Gastrocnemius medialis (tissue), 4 donors: ENCODE measurements at regions not wholly inside any gene's neighbourhood (a gene's known extent, or its start where the extent isn't known, plus 50 kb on each side); places are given as distances from the start of the nearest gene placed in this dataset.

Experiments used
- ATAC-seq, 2 donors: fragments of 150-250 bp; one replicate each; pipeline ENCODE4 v1.9.1; 2016
- DNase-seq, 2 donors: peaks; one replicate each; pipeline ENCODE4 v3.0.0-alpha.2; 2019
- H3K27ac ChIP-seq, 4 donors: fragments of 200-600 bp; sonication (generic); 1 replicate in 1 of 4; 2 replicates in 3 of 4; pipeline ENCODE4 v1.5.1; 2016 to 2018; ENCODE audit warnings: mild to moderate bottlenecking in 2 of 4, moderate library complexity in 1 of 4
- H3K27me3 ChIP-seq, 3 donors: fragments of 200-600 bp; sonication (generic) in 2 of 3; 1 replicate in 1 of 3; 2 replicates in 2 of 3; pipeline versions ENCODE4 v1.5.1 to v1.6.0; 2016 to 2019; ENCODE audit warnings: mild to moderate bottlenecking in 1 of 3, moderate library complexity in 1 of 3
- H3K36me3 ChIP-seq, 2 donors: fragments of 200-600 bp; sonication (generic) in 1 of 2; one replicate each; pipeline ENCODE4 v1.5.1; 2017 to 2018
- H3K4me1 ChIP-seq, 2 donors: fragments of 200-600 bp; sonication (generic) in 1 of 2; one replicate each; pipeline ENCODE4 v1.5.1; 2016 to 2017; ENCODE audit warnings: mild to moderate bottlenecking in 2 of 2
- H3K4me3 ChIP-seq, 4 donors: fragments of 200-600 bp; sonication (generic) in 3 of 4; 1 replicate in 1 of 4; 2 replicates in 3 of 4; pipeline ENCODE4 v1.5.1; 2016 to 2019; ENCODE audit warnings: mild to moderate bottlenecking in 2 of 4
- H3K9me3 ChIP-seq, 3 donors: fragments of 200-600 bp; sonication (generic) in 2 of 3; 1 replicate in 1 of 3; 2 replicates in 2 of 3; pipeline ENCODE4 v1.5.1; 2016 to 2019
- CTCF ChIP-seq, 5 experiments: fragments of 450-650 bp in 3 of 5; fragments of 200-600 bp in 2 of 5; sonication (generic) in 2 of 5; IDR thresholded peaks in 4 of 5; conservative IDR thresholded peaks in 1 of 5; 1 replicate in 4 of 5; 2 replicates in 1 of 5; pipeline ENCODE4 v1.5.1; 2016 to 2019; ENCODE audit warnings: antibody characterized with exemption in 5 of 5, mild to moderate bottlenecking in 3 of 5, moderate library complexity in 3 of 5
- POLR2A ChIP-seq, 2 donors: fragments of 450-650 bp; IDR thresholded peaks; one replicate each; pipeline ENCODE4 v1.6.1; 2017; ENCODE audit warnings: antibody characterized with exemption in 2 of 2, mild to moderate bottlenecking in 2 of 2, moderate library complexity in 2 of 2
- in situ Hi-C, 4 donors: fragments of 200-750 bp; cut with MboI; loops; one replicate each; pipeline versions ENCODE4 v1.15.0 to v1.8.0; 2017; ENCODE audit warnings: low sequenced_read_pairs in 4 of 4
- intact Hi-C: fragments of 100-400 bp; cut with DNase I; formaldehyde crosslinking; loops from one replicate; pipeline ENCODE4 v1.15.1; 2023; ENCODE audit warnings: low total_unique reads

- ATAC-seq, result no peak
Measured at GRCh38 chr17:13107676-13108235, 89.9 kb upstream of the ELAC2 start.

DNA sequence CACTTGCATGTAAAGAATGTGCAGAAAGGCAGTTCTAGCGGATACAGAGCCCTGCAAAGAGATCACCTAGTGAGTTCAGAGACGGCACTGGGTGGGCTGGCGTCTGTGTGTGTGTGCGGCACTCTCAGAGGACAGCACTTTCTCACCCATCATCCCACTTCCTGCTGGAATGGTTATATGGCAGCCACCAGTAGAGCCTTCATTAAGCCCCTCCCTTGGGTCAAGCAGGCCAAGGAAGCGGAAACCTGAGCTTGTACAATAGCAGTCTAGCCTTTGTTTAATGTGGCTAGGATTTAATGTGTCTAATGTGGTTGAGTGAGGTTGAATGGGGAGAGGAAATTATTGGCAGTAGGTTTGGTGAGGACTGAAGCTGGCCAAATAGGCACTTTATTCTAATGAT lies 88.3 kb upstream of the ELAC2 start:
- H3K9me3 ChIP-seq, result no peaks in the 10 kb centered on the region
- TF ChIP-seq POLR2A (IDR thresholded peaks at IDR 0.05) (no peak), CTCF (IDR thresholded peaks at IDR 0.05 in 4 of 5, conservative IDR thresholded peaks at IDR 0.05 in 1 of 5) (no peak)

More at GRCh38 chr17:13107676-13108235, 89.9 kb upstream of the ELAC2 start:
- Histone ChIP-seq H3K9me3 (no peaks in the 10 kb centered on the region), H3K27ac (no peak overlapping the region), H3K4me1 (no peaks in the 10 kb centered on the region), H3K36me3 (no peaks in the 10 kb centered on the region), H3K27me3 (no peaks in the 10 kb centered on the region), H3K4me3 (no peak overlapping the region)
- in situ Hi-C loops (no loop called here), intact Hi-C loops (no loop called here)
- DNase-seq, result no peak
- no peak for TF ChIP-seq POLR2A (IDR thresholded peaks at IDR 0.05)
- TF ChIP-seq CTCF (IDR thresholded peaks at IDR 0.05 in 4 of 5, conservative IDR thresholded peaks at IDR 0.05 in 1 of 5), result no peak

DNA sequence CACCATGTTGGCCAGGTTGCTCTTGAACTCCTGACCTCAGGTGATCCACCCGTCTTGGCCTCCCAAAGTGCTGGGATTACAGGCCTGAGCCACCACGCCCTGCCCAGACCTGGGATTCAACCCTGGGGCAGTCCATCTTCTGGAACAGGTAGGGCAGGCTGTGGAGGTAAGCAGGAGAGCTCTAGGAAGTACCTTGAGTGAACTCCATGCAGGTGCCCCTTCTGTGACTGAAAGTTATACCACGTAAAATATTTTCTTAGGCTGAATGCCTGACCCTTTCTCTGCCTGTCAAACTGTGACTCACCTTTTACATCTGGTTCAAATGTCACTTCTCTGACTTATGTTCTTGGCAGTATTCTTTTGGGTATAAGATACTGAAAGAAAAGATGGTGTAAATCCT lies 86.7 kb upstream of the ELAC2 start:
- Histone ChIP-seq H3K36me3 (no peaks in the 10 kb centered on the region), H3K4me3 (no peak overlapping the region), H3K27ac (no peak overlapping the region), H3K9me3 (no peaks in the 10 kb centered on the region), H3K4me1 (no peaks in the 10 kb centered on the region), H3K27me3 (no peaks in the 10 kb centered on the region)
- intact Hi-C loops (no loop called here), in situ Hi-C loops (no loop called here)
- TF ChIP-seq POLR2A (IDR thresholded peaks at IDR 0.05), result no peak
- TF ChIP-seq CTCF (IDR thresholded peaks at IDR 0.05 in 4 of 5, conservative IDR thresholded peaks at IDR 0.05 in 1 of 5), result no peak
- ATAC-seq, result no peak
- DNase-seq, result no peak

More for the DNA sequence above, 88.3 kb upstream of the ELAC2 start:
- intact Hi-C loops (no loop called here), in situ Hi-C loops (no loop called here)
- Histone ChIP-seq H3K4me1 (no peaks in the 10 kb centered on the region), H3K36me3 (no peaks in the 10 kb centered on the region), H3K27ac (no peak overlapping the region), H3K4me3 (no peak overlapping the region), H3K27me3 (no peaks in the 10 kb centered on the region)
- ATAC-seq (no peak), DNase-seq (no peak)

- Histone ChIP-seq H3K27me3 (no peaks in the 10 kb centered on the region), H3K36me3 (no peaks in the 10 kb centered on the region), H3K4me3 (no peak overlapping the region), H3K27ac (no peak overlapping the region), H3K4me1 (no peaks in the 10 kb centered on the region), H3K9me3 (no peaks in the 10 kb centered on the region)
- no peak for ATAC-seq
- TF ChIP-seq CTCF (IDR thresholded peaks at IDR 0.05 in 4 of 5, conservative IDR thresholded peaks at IDR 0.05 in 1 of 5) (no peak), POLR2A (IDR thresholded peaks at IDR 0.05) (no peak)
- intact Hi-C loops (no loop called here), in situ Hi-C loops (no loop called here)
- DNase-seq, result no peak
Measured at GRCh38 chr17:13102477-13102876, 84.7 kb upstream of the ELAC2 start.

DNA sequence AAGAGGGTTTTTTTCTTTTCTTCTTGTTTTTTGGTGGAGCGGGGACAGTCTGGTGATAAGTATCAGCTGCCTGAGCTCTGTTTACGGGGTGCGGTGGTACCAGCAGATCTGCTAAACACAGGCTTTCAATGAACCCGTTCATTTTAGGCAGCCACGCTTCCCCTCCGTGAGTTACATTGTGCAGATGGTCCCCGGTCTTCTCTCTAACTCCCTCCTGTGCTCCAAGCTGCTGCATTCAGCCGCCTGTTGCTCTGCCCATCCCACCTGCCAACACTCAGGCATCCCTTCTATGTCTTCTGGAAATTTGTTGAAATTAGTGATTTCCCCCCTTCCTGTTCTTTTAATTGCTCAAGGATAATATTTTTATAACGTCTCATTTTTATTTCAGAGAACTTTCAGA lies 82.1 kb upstream of the ELAC2 start:
- Histone ChIP-seq H3K4me3 (no peak overlapping the region), H3K27me3 (no peaks in the 10 kb centered on the region), H3K27ac (no peak overlapping the region), H3K36me3 (no peaks in the 10 kb centered on the region), H3K4me1 (no peaks in the 10 kb centered on the region), H3K9me3 (no peaks in the 10 kb centered on the region)
- intact Hi-C loops, result no loop called here
- in situ Hi-C loops, result no loop called here
- no peak for TF ChIP-seq CTCF (IDR thresholded peaks at IDR 0.05 in 4 of 5, conservative IDR thresholded peaks at IDR 0.05 in 1 of 5)
- TF ChIP-seq POLR2A (IDR thresholded peaks at IDR 0.05), result no peak
- no peak for DNase-seq
- ATAC-seq, result no peak
